Thyroid gland (tissue), 4 donors: ENCODE measurements at regions not wholly inside any gene's neighbourhood (a gene's known extent, or its start where the extent isn't known, plus 50 kb on each side); places are given as distances from the start of the nearest gene placed in this dataset.

Experiments
- DNase-seq, 2 donors: peaks; one replicate each; pipeline ENCODE4 v3.0.0-alpha.2; 2019
- H3K27ac ChIP-seq, 3 donors: fragments of 200-600 bp; sonication (generic); 1 replicate in 2 of 3; 2 replicates in 1 of 3; pipeline ENCODE4 v1.5.1; 2016 to 2019; ENCODE audit warnings: mild to moderate bottlenecking in 1 of 3, moderate library complexity in 1 of 3
- H3K27me3 ChIP-seq: fragments of 200-600 bp; sonication (generic); one replicate; pipeline ENCODE4 v1.5.1; 2019
- H3K36me3 ChIP-seq, 2 donors: fragments of 200-600 bp; sonication (generic); one replicate each; pipeline ENCODE4 v1.5.1; 2016 to 2019
- H3K4me1 ChIP-seq, 2 donors: fragments of 200-600 bp; sonication (generic); one replicate each; pipeline ENCODE4 v1.5.1; 2017 to 2019
- H3K4me3 ChIP-seq, 3 donors: fragments of 200-600 bp; sonication (generic); replicated peaks in 1 of 3; 1 replicate in 2 of 3; 2 replicates in 1 of 3; pipeline ENCODE4 v1.5.1; 2016; ENCODE audit warnings: mild to moderate bottlenecking in 1 of 3
- H3K9me3 ChIP-seq: fragments of 200-600 bp; sonication (generic); one replicate; pipeline ENCODE4 v1.5.1; 2017
- CTCF ChIP-seq, 6 experiments: fragments of 200-600 bp in 3 of 6; fragments of 450-650 bp in 3 of 6; sonication (generic) in 3 of 6; IDR thresholded peaks; one replicate each; pipeline ENCODE4 v1.5.1; 2016 to 2019; ENCODE audit warnings: antibody characterized with exemption in 6 of 6, mild to moderate bottlenecking in 2 of 6, inconsistent platforms in 1 of 6, moderate library complexity in 1 of 6
- POLR2A ChIP-seq, 2 donors: fragments of 450-650 bp; IDR thresholded peaks; one replicate each; pipeline ENCODE4 v1.6.1; 2017; ENCODE audit warnings: antibody characterized with exemption in 2 of 2, mild to moderate bottlenecking in 2 of 2, moderate library complexity in 1 of 2
- WGBS, 2 donors: methylation state at CpG; one replicate each; pipeline ENCODE4 v1.1.5; 2017; 5-methylcytosine and 5-hydroxymethylcytosine counted together
- intact Hi-C: fragments of 100-400 bp; cut with DNase I; formaldehyde crosslinking; loops from one replicate; pipeline ENCODE4 v1.15.1; 2023

- intact Hi-C loops: no loop called here
- H3K9me3 ChIP-seq: no peaks in the 10 kb centered on the region
- no peaks in the 10 kb centered on the region for H3K27me3 ChIP-seq
- DNase-seq: no peak
- H3K4me1 ChIP-seq: peaks cover 5 to 6% of the 10 kb centered on the region in 2 donors
- no peak overlapping the region for H3K4me3 ChIP-seq
- no peaks in the 10 kb centered on the region for H3K36me3 ChIP-seq
- TF ChIP-seq POLR2A (IDR thresholded peaks at IDR 0.05) (no peak), CTCF (IDR thresholded peaks at IDR 0.05) (no peak)
- WGBS, 2 donors: 75 to 82% methylated on average over 5 of the region's 5 CpGs
- H3K27ac ChIP-seq: no peak overlapping the region
These were observed 229.1 kb downstream of the NFATC2 start for GRCh38 chr20:51313358-51313827.

GRCh38 chr20:51312480-51312783 lies 230.1 kb downstream of the NFATC2 start:
- WGBS, 2 donors: 58 to 60% methylated on average over 3 of the region's 3 CpGs
- no peak for DNase-seq
- H3K4me3 ChIP-seq: no peak overlapping the region
- peak overlapping the region; percentile 26 to 57 (median 32) for H3K27ac ChIP-seq
- TF ChIP-seq POLR2A (IDR thresholded peaks at IDR 0.05): no peak
- H3K27me3 ChIP-seq: no peaks in the 10 kb centered on the region
- no peaks in the 10 kb centered on the region for H3K9me3 ChIP-seq
- intact Hi-C loops: no loop called here
- peaks cover 5 to 6% of the 10 kb centered on the region in 2 donors for H3K4me1 ChIP-seq
- no peaks in the 10 kb centered on the region for H3K36me3 ChIP-seq

GRCh38 chr20:51311636-51312479 lies 230.7 kb downstream of the NFATC2 start:
- Histone ChIP-seq H3K4me3 (no peak overlapping the region), H3K27ac (peak overlapping the region; percentile 26 to 57 (median 32)), H3K4me1 (peaks cover 5 to 7% of the 10 kb centered on the region in 2 donors), H3K27me3 (no peaks in the 10 kb centered on the region), H3K9me3 (no peaks in the 10 kb centered on the region), H3K36me3 (no peaks in the 10 kb centered on the region)
- intact Hi-C loops: no loop called here
- peak; percentile 7 to 10 for DNase-seq
- 49 to 55% methylated on average over 12 of the region's 12 CpGs for WGBS, 2 donors
- TF ChIP-seq CTCF (IDR thresholded peaks at IDR 0.05): no peak

- Histone ChIP-seq H3K4me3 (no peak overlapping the region), H3K27me3 (no peaks in the 10 kb centered on the region), H3K9me3 (no peaks in the 10 kb centered on the region), H3K27ac (no peak overlapping the region), H3K4me1 (peaks cover 5 to 11% of the 10 kb centered on the region in 2 donors), H3K36me3 (no peaks in the 10 kb centered on the region)
- no peak for DNase-seq
- intact Hi-C loops: no loop called here
- TF ChIP-seq CTCF (IDR thresholded peaks at IDR 0.05): no peak
- TF ChIP-seq POLR2A (IDR thresholded peaks at IDR 0.05): no peak
- WGBS, 2 donors: 97 to 98% methylated on average over 2 of the region's 2 CpGs
These were observed 232.3 kb downstream of the NFATC2 start for GRCh38 chr20:51310216-51310615.

GRCh38 chr20:51309128-51309527 lies 233.4 kb downstream of the NFATC2 start:
- Histone ChIP-seq H3K36me3 (no peaks in the 10 kb centered on the region), H3K4me1 (peaks cover 5 to 11% of the 10 kb centered on the region in 2 donors), H3K9me3 (no peaks in the 10 kb centered on the region), H3K27ac (no peak overlapping the region), H3K4me3 (no peak overlapping the region), H3K27me3 (no peaks in the 10 kb centered on the region)
- no peak for DNase-seq
- intact Hi-C loops: loop anchor here (5.0 kb wide), 1 partner anchor 87 kb away; no protein-coding TSS in a partner anchor
- WGBS, 2 donors: 92 to 93% methylated on average over 2 of the region's 2 CpGs
- TF ChIP-seq CTCF (IDR thresholded peaks at IDR 0.05) (no peak), POLR2A (IDR thresholded peaks at IDR 0.05) (no peak)
